OCI-LY1 (cell line): ENCODE measurements at regions not wholly inside any gene's neighbourhood (a gene's known extent, or its start where the extent isn't known, plus 50 kb on each side); places are given as distances from the start of the nearest gene placed in this dataset.

Experiments used
- CTCF ChIP-seq: fragments of 200-600 bp; sonication (generic), shearing (Covaris generic); IDR thresholded peaks from 2 replicates; pipeline ENCODE4 v1.5.1; 2017; ENCODE audit warnings: mild to moderate bottlenecking, antibody characterized with exemption, low read length, moderate library complexity, mixed read lengths
- EZH2 ChIP-seq: fragments of 200-600 bp; sonication (generic), shearing (Covaris generic); IDR thresholded peaks from 2 replicates; pipeline ENCODE4 v1.8.0; 2017; ENCODE audit warnings: borderline replicate concordance, mixed run types, mild to moderate bottlenecking, antibody characterized with exemption, low read length, moderate library complexity, mixed read lengths

- TF ChIP-seq CTCF = no peak
- no peak for TF ChIP-seq EZH2
Measured at GRCh38 chr7:22577470-22578001, 77.5 kb upstream of the STEAP1B start.
